ENCODE measurements at regions not wholly inside any gene's neighbourhood (a gene's known extent, or its start where the extent isn't known, plus 50 kb on each side); places are given as distances from the start of the nearest gene placed in this dataset.

DNA sequence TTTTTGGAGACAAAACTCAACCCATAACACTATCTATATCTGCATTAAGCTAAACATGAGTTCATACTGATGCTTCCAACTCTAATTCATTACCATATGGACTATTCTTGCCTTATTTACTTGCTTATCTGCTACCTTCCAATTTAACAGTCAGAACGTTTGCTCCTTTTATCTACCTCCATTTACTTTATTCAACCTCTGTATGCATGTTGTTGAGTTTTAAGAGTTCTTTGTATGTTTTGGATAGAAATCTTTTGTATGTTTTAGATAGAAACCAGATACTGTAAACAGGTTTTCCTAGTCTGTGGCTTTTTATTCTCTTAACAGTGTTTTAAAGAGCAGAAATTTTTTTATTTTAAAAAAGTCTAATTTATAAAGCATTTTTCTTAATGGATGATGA is 542.2 kb upstream of the NDST4 start:
- Mint-ChIP-seq H3K27me3 (ENCODE audit: insufficient read depth) (no peaks in the 10 kb centered on the region), H3K4me3 (no peak overlapping the region), H3K27ac (no peak overlapping the region), H3K4me1 (ENCODE audit: low read depth) (no peaks in the 10 kb centered on the region), H3K9me3 (peaks cover 52% of the 10 kb centered on the region), H3K36me3 (ENCODE audit: low read depth) (no peaks in the 10 kb centered on the region)
- TF ChIP-seq, protein P1, sequence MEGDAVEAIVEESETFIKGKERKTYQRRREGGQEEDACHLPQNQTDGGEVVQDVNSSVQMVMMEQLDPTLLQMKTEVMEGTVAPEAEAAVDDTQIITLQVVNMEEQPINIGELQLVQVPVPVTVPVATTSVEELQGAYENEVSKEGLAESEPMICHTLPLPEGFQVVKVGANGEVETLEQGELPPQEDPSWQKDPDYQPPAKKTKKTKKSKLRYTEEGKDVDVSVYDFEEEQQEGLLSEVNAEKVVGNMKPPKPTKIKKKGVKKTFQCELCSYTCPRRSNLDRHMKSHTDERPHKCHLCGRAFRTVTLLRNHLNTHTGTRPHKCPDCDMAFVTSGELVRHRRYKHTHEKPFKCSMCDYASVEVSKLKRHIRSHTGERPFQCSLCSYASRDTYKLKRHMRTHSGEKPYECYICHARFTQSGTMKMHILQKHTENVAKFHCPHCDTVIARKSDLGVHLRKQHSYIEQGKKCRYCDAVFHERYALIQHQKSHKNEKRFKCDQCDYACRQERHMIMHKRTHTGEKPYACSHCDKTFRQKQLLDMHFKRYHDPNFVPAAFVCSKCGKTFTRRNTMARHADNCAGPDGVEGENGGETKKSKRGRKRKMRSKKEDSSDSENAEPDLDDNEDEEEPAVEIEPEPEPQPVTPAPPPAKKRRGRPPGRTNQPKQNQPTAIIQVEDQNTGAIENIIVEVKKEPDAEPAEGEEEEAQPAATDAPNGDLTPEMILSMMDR (IDR thresholded peaks at IDR 0.05), result no peak
- no peak for DNase-seq

DNA sequence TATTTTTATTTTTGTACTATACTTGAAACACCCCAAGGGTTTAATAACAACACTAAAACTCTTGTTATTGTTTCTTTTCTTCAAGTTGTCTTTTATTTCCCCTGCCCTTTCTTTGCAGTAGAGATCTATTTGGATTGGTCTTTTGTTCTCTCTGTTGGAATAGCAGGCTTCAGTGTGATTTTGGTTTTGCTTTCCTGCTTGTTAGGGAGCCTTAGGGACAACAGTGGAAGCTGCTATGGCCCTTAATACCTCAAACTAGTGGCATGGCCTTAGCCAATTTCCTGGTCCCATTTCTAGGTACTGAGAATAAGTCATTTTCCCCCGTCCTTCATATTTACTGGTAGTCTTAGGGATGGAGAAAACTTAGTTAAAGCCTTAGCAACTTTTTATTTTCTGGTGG is 535.4 kb upstream of the NDST4 start:
- Mint-ChIP-seq H3K9me3 (peaks cover 38% of the 10 kb centered on the region), H3K4me3 (no peak overlapping the region), H3K27ac (no peak overlapping the region), H3K4me1 (ENCODE audit: low read depth) (no peaks in the 10 kb centered on the region), H3K36me3 (ENCODE audit: low read depth) (no peaks in the 10 kb centered on the region), H3K27me3 (ENCODE audit: insufficient read depth) (no peaks in the 10 kb centered on the region)
- DNase-seq, result no peak
- TF ChIP-seq, protein P1 (IDR thresholded peaks at IDR 0.05), result no peak

DNA sequence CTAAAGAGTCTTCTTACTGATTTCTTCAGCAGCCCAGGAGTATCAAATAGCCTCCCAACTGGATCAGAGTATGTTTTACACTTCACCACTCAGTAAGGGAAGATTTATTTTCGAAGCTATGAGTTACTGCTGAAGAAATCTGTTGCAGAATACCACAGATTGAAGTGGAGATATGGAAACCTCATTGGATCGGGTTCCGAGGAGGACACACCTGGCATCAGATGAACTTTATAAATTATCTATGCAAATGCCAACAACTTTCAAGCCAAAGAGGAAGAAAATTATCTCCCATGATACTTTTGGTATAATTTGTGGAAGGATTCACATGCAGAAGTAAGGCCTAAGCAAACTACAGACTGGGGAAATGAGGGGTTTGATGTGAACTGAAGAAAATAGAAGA is 515.9 kb upstream of the NDST4 start:
- Mint-ChIP-seq H3K27me3 (ENCODE audit: insufficient read depth) (no peaks in the 10 kb centered on the region; the same call in 1 of the 2 replicates), H3K4me3 (no peak overlapping the region), H3K36me3 (ENCODE audit: low read depth) (no peaks in the 10 kb centered on the region), H3K9me3 (peaks cover 22% of the 10 kb centered on the region), H3K4me1 (ENCODE audit: low read depth) (no peaks in the 10 kb centered on the region), H3K27ac (no peak overlapping the region)
- TF ChIP-seq, protein P1 (IDR thresholded peaks at IDR 0.05), result no peak
- DNase-seq, result no peak

DNA sequence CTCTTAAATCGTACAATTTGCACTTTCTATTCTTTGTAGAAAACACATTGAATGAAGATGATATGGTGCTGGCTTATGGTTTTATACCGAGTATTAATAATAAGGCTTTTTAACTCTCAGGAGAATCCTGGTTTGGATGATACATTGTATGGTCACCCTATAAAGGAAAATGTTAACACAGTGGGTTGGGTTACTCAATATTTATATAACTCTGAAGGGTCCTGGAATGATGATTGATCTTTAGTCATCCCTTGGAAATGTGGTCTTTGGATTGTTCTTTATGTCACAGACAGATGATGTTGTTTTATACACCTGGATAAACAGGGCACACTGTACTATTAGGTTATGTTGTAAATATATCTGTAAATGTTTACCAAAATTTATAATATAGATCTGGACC is 496.2 kb upstream of the NDST4 start:
- no peak overlapping the region for H3K27ac Mint-ChIP-seq
- H3K27me3 Mint-ChIP-seq (ENCODE audit: insufficient read depth), result no peaks in the 10 kb centered on the region
- H3K4me1 Mint-ChIP-seq (ENCODE audit: low read depth), result no peaks in the 10 kb centered on the region
- peaks cover 21% of the 10 kb centered on the region; the same call in 1 of the 2 replicates for H3K9me3 Mint-ChIP-seq
- H3K4me3 Mint-ChIP-seq, result no peak overlapping the region
- TF ChIP-seq, protein P1 (IDR thresholded peaks at IDR 0.05), result no peak
- H3K36me3 Mint-ChIP-seq (ENCODE audit: low read depth), result no peaks in the 10 kb centered on the region
- no peak for DNase-seq

DNA sequence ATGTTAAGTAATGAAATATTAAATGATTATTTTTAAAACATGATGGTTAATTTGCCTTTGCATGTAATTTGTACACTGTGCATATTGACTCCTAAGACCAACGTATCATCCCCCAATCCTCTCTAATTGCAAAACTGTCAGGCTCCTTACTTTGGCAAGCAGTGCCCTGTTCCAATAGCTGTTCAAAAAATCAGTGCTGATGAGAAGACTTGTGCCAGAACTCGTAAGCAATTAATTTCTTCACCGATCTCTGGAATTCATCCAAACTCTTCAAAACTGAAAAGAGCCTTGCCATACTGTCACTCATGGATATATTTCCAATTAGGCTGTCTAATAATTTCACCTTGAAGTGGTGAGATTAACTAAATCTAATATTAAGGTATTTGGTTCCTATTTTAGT is 493.9 kb upstream of the NDST4 start:
- H3K4me1 Mint-ChIP-seq (ENCODE audit: low read depth), result no peaks in the 10 kb centered on the region

More for the DNA sequence above, 493.9 kb upstream of the NDST4 start:
- Mint-ChIP-seq H3K9me3 (peaks cover 18% of the 10 kb centered on the region), H3K36me3 (ENCODE audit: low read depth) (no peaks in the 10 kb centered on the region), H3K4me3 (no peak overlapping the region), H3K27me3 (ENCODE audit: insufficient read depth) (no peaks in the 10 kb centered on the region), H3K27ac (no peak overlapping the region)
- TF ChIP-seq, protein P1 (IDR thresholded peaks at IDR 0.05), result no peak
- DNase-seq, result no peak

Data from HFFc6 (cell line).